Duodenal mucosa (tissue), 2 donors: ENCODE measurements at regions not wholly inside any gene's neighbourhood (a gene's known extent, or its start where the extent isn't known, plus 50 kb on each side); places are given as distances from the start of the nearest gene placed in this dataset.

Experiments used
- H3K27ac ChIP-seq: one replicate; pipeline ENCODE4 v1.7.0; 2013; ENCODE audit warnings: low read depth, low read length
- H3K27me3 ChIP-seq, 2 donors: one replicate each; pipeline ENCODE4 v1.7.0; 2013; ENCODE audit warnings: low read length in 2 of 2, control low read depth in 1 of 2; ENCODE audit not compliant: insufficient read depth in 2 of 2, control insufficient read depth in 1 of 2
- H3K36me3 ChIP-seq, 2 donors: one replicate each; pipeline ENCODE4 v1.7.0; 2013; ENCODE audit warnings: low read length in 2 of 2, control low read depth in 1 of 2; ENCODE audit not compliant: insufficient read depth in 2 of 2, control insufficient read depth in 1 of 2
- H3K4me1 ChIP-seq, 2 donors: one replicate each; pipeline ENCODE4 v1.7.0; 2013; ENCODE audit warnings: low read length in 2 of 2, control low read depth in 1 of 2; ENCODE audit not compliant: insufficient read depth in 2 of 2, control insufficient read depth in 1 of 2
- H3K4me3 ChIP-seq, 2 donors: one replicate each; pipeline ENCODE4 v1.7.0; 2013; ENCODE audit warnings: low read length in 2 of 2, low read depth in 1 of 2
- H3K9ac ChIP-seq, 2 donors: one replicate each; pipeline ENCODE4 v1.7.0; 2013; ENCODE audit warnings: low read length in 2 of 2, low read depth in 1 of 2
- H3K9me3 ChIP-seq, 2 donors: one replicate each; pipeline ENCODE4 v1.7.0; 2013; ENCODE audit warnings: low read length in 2 of 2, control low read depth in 1 of 2; ENCODE audit not compliant: control insufficient read depth in 1 of 2

- Histone ChIP-seq H3K27ac (no peak overlapping the region), H3K27me3 (no peaks in the 10 kb centered on the region), H3K4me3 (no peak overlapping the region), H3K36me3 (no peaks in the 10 kb centered on the region), H3K9me3 (no peaks in the 10 kb centered on the region), H3K4me1 (no peaks in the 10 kb centered on the region), H3K9ac (no peak overlapping the region)
Observed at GRCh38 chr20:11852189-11852588, 65.5 kb upstream of the BTBD3 start.

GRCh38 chr20:11852811-11853210 is 64.9 kb upstream of the BTBD3 start:
- Histone ChIP-seq H3K4me1 (no peaks in the 10 kb centered on the region), H3K9me3 (no peaks in the 10 kb centered on the region), H3K36me3 (no peaks in the 10 kb centered on the region), H3K4me3 (no peak overlapping the region), H3K27me3 (no peaks in the 10 kb centered on the region), H3K9ac (no peak overlapping the region), H3K27ac (no peak overlapping the region)

GRCh38 chr20:11853359-11853758 is 64.3 kb upstream of the BTBD3 start:
- H3K36me3 ChIP-seq: no peaks in the 10 kb centered on the region
- no peak overlapping the region for H3K9ac ChIP-seq
- H3K27ac ChIP-seq: no peak overlapping the region
- H3K4me3 ChIP-seq: no peak overlapping the region
- no peaks in the 10 kb centered on the region for H3K27me3 ChIP-seq
- no peaks in the 10 kb centered on the region for H3K9me3 ChIP-seq
- H3K4me1 ChIP-seq: no peaks in the 10 kb centered on the region

GRCh38 chr20:11861479-11861878 is 56.2 kb upstream of the BTBD3 start:
- no peak overlapping the region for H3K4me3 ChIP-seq
- no peaks in the 10 kb centered on the region for H3K9me3 ChIP-seq
- H3K27ac ChIP-seq: no peak overlapping the region
- H3K36me3 ChIP-seq: no peaks in the 10 kb centered on the region
- no peaks in the 10 kb centered on the region for H3K4me1 ChIP-seq
- H3K27me3 ChIP-seq: no peaks in the 10 kb centered on the region
- no peak overlapping the region for H3K9ac ChIP-seq

DNA sequence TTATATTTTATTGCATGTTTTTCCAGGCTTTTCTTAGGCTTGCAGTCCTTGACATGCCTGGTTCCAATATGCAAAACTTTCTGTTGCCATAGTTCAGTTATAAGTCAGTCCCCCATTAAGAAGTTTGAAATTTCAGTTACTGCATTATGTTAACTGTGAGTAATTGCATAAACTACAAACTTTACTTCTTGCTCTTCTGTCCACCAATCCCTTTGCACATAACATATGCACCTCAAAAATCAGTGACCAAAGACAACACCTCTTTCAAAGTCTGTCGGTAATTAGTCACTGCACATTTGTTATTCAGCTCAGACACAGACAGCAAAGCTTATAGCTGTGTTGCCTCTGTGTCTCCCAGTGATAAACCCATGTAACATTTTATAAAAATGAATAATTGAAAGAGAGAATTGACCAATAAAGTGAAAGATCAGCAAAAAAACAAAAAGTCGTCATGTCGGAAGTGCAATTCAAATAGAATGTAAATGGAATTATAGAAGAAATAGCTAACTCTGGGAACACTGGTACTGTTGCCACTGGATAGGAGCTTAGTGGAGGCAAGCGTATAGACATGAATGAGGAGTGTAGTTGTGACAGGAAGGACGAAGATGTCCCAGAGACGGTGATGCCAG is 50.3 kb upstream of the BTBD3 start:
- Histone ChIP-seq H3K27ac (no peak overlapping the region), H3K27me3 (no peaks in the 10 kb centered on the region), H3K9me3 (no peaks in the 10 kb centered on the region), H3K4me1 (no peaks in the 10 kb centered on the region), H3K4me3 (no peak overlapping the region), H3K36me3 (no peaks in the 10 kb centered on the region), H3K9ac (no peak overlapping the region)
